Chondrocyte (in vitro differentiated cells): ENCODE measurements at regions not wholly inside any gene's neighbourhood (a gene's known extent, or its start where the extent isn't known, plus 50 kb on each side); places are given as distances from the start of the nearest gene placed in this dataset.

ENCODE experiments used
- DNase-seq: peaks from one replicate; pipeline ENCODE4 v3.0.0; 2021; ENCODE audit warnings: mixed read lengths, low spot score
- H3K27ac Mint-ChIP-seq: one replicate; pipeline ENCODE4 v1.8.0; 2021; ENCODE audit warnings: mild to moderate bottlenecking, moderate library complexity, mixed read lengths; ENCODE audit not compliant: unreplicated experiment
- H3K27me3 Mint-ChIP-seq: 2 replicates; pipeline ENCODE4 v1.8.0; 2021; ENCODE audit warnings: low read depth, mixed read lengths
- H3K36me3 Mint-ChIP-seq: 2 replicates; pipeline ENCODE4 v1.8.0; 2021; ENCODE audit warnings: low read depth, mixed read lengths
- H3K4me1 Mint-ChIP-seq: 2 replicates; pipeline ENCODE4 v1.8.0; 2021; ENCODE audit warnings: low read depth, mild to moderate bottlenecking, mixed read lengths
- H3K4me3 Mint-ChIP-seq: one replicate; pipeline ENCODE4 v1.8.0; 2021; ENCODE audit warnings: mild to moderate bottlenecking, moderate library complexity, mixed read lengths; ENCODE audit not compliant: unreplicated experiment
- H3K9me3 Mint-ChIP-seq: 2 replicates; pipeline ENCODE4 v1.8.0; 2021; ENCODE audit warnings: low read depth, mixed read lengths
- TF ChIP-seq, protein P1 (sequence below): fragments of 200-600 bp; sonication (generic); IDR thresholded peaks from 2 replicates; pipeline ENCODE4 v1.5.0; 2021; ENCODE audit warnings: antibody characterized with exemption, mild to moderate bottlenecking, moderate library complexity

DNA sequence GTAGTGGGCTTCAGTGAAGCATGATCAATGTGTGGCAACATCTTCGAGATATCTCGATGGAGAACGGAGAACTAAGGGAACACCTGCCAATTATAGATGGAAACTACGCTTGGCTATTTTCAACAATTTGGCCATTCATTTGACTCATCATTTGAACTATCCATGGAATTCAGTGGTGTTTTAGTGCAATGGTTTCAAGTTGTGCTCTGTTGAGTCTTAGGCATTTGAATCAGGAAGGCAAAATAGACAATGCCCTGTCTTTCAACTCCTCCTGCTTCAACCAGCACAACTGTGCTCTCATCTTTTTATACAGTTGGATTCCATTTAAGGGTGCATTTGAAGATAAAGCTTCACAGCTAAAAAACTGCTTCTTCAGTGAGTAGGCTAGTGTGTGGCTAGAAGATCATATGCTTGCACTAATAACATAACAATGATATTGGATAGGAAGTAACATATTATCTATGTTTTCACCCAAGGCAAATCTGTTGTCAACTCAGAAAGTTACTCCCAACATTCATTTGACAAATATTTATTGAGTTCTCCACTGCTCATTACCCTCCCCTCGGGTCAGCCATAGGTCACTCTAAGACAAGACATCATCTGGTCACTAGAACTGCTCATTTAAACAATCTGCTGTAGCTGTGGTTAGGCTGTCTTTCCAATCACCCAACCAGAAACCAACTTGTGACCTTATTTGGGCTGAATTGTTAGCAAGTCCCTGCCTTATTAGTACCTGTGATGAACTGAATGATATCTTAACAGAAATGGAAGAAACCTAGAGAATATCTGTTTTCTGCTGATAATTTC, 314.1 kb upstream of the SP4 start:
- Mint-ChIP-seq H3K9me3 (no peaks in the 10 kb centered on the region), H3K4me3 (no peak overlapping the region), H3K4me1 (no peaks in the 10 kb centered on the region), H3K27ac (no peak overlapping the region), H3K27me3 (peaks cover 4% of the 10 kb centered on the region), H3K36me3 (no peaks in the 10 kb centered on the region)
- TF ChIP-seq, protein P1, sequence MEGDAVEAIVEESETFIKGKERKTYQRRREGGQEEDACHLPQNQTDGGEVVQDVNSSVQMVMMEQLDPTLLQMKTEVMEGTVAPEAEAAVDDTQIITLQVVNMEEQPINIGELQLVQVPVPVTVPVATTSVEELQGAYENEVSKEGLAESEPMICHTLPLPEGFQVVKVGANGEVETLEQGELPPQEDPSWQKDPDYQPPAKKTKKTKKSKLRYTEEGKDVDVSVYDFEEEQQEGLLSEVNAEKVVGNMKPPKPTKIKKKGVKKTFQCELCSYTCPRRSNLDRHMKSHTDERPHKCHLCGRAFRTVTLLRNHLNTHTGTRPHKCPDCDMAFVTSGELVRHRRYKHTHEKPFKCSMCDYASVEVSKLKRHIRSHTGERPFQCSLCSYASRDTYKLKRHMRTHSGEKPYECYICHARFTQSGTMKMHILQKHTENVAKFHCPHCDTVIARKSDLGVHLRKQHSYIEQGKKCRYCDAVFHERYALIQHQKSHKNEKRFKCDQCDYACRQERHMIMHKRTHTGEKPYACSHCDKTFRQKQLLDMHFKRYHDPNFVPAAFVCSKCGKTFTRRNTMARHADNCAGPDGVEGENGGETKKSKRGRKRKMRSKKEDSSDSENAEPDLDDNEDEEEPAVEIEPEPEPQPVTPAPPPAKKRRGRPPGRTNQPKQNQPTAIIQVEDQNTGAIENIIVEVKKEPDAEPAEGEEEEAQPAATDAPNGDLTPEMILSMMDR, result no peak
- DNase-seq, result no peak

DNA sequence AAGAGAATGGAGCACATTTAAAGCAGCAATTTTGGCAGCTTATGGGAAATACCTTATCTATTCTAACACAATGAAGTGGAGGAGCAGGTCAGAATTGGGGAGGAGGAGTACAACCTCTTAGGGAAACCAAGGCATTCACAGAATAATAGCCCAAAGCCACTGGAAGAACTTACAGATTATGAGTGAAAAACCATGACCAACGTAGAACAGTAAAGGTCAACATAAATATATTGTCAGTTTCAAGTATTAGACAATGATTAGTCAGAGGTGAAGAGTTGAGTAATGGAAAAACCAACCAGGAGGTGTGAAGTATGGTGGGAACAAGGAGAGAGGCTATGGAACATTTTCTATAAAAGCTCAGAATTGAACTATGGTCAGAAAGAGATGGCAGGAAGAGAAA, 304.3 kb upstream of the SP4 start:
- Mint-ChIP-seq H3K27me3 (peaks cover 5% of the 10 kb centered on the region), H3K4me1 (no peaks in the 10 kb centered on the region), H3K27ac (no peak overlapping the region), H3K36me3 (no peaks in the 10 kb centered on the region), H3K9me3 (no peaks in the 10 kb centered on the region), H3K4me3 (no peak overlapping the region)
- no peak for DNase-seq
- TF ChIP-seq, protein P1, result no peak

DNA sequence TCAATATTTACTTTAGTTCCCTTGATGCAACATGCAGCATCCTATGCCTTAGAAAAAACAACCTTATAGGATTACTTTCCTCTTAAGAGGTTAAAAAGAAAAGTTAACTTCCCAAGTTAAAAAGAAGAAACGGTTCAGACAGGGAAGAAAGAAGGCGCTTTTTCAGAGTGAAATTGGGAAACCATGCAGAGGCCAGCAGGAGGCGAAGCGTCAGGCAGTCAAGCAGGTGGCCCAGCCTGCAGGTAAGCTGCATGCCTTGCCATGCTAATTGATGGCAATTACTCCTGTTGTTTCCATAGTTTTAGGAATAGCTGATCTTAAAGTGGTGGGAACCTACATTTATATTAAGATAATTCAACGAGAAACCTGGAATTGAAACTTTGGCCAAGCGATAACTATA, 302.6 kb upstream of the SP4 start:
- Mint-ChIP-seq H3K27ac (no peak overlapping the region), H3K27me3 (peaks cover 5% of the 10 kb centered on the region), H3K36me3 (no peaks in the 10 kb centered on the region), H3K9me3 (no peaks in the 10 kb centered on the region), H3K4me1 (no peaks in the 10 kb centered on the region), H3K4me3 (no peak overlapping the region)
- DNase-seq, result no peak
- TF ChIP-seq, protein P1, result no peak

DNA sequence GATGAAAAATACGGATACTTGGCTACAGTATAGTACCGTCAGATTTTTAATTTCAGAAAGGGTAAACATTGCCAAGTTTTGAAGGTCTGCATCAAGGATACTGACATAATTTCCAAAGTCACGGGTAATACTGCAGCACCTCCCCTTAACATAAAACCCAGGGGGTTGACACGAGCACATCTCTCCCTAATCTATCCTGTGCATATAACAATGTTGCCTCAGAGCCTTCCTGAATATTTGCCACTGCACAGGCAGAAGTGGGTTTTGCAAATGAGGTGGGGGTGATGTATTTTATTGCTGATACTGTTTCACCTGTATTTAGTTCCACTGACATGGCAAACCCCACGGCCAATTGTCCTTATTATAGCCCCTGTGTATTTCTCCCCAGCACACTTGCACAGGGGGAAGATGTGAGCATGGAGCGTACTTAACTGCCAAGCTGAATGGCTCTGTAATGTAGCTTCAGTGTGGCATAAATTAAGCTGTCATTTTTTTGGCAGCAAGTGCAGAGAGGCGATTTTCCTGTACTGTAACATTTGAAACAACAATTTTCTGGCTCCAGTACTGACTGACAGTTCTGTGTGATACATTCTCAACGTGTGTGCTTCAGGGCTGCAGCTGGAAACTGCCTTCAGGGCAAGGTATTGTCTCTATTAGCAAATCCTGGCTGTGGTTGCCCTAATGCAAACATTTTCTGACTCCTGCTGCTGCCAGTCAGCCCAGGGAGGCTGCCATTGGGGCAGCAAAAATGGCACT, 299.6 kb upstream of the SP4 start:
- no peaks in the 10 kb centered on the region for H3K36me3 Mint-ChIP-seq
- H3K4me3 Mint-ChIP-seq, result no peak overlapping the region
- no peaks in the 10 kb centered on the region for H3K4me1 Mint-ChIP-seq
- peaks cover 6% of the 10 kb centered on the region for H3K27me3 Mint-ChIP-seq
- no peak overlapping the region for H3K27ac Mint-ChIP-seq
- TF ChIP-seq, protein P1, result no peak
- no peak for DNase-seq
- H3K9me3 Mint-ChIP-seq, result peaks cover 4% of the 10 kb centered on the region

DNA sequence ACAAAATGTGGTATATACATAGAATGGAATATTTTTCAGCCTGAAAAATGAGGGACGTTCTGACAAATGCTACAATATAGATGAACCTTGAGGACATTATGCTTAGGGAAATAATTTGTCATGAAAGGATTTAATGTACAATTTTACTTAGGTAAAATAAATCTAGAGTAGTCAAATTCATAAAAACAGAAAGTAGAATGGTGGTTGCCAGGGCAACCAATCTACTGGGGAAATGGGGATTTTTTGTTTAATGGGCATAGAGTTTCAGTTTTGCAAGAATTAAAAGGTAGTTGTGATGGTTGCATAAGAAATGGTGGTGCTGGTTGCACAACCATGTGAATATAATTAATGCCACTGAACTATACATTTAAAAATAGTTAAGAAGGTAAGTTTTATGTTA, 296.0 kb upstream of the SP4 start:
- H3K27ac Mint-ChIP-seq, result no peak overlapping the region
- H3K4me3 Mint-ChIP-seq, result no peak overlapping the region
- no peak for DNase-seq
- H3K27me3 Mint-ChIP-seq, result peaks cover 1% of the 10 kb centered on the region
- TF ChIP-seq, protein P1, result no peak
- H3K4me1 Mint-ChIP-seq, result no peaks in the 10 kb centered on the region
- H3K9me3 Mint-ChIP-seq, result peaks cover 20% of the 10 kb centered on the region
- no peaks in the 10 kb centered on the region for H3K36me3 Mint-ChIP-seq
